HepG2 (cell line): ENCODE measurements at regions not wholly inside any gene's neighbourhood (a gene's known extent, or its start where the extent isn't known, plus 50 kb on each side); places are given as distances from the start of the nearest gene placed in this dataset.

Experiments
- AKNA ChIP-seq: sonication (generic); formaldehyde crosslinking; IDR thresholded peaks from 2 replicates; pipeline ENCODE4 v1.4.0; 2020; ENCODE audit warnings: missing genetic modification reagents, borderline replicate concordance
- ATM ChIP-seq: fragments of 450-650 bp; IDR thresholded peaks from 2 replicates; pipeline ENCODE4 v1.7.1; 2017; ENCODE audit warnings: mild to moderate bottlenecking, borderline replicate concordance
- ELK4 ChIP-seq: sonication (generic); formaldehyde crosslinking; IDR thresholded peaks from 2 replicates; pipeline ENCODE4 v1.9.0; 2021; ENCODE audit warnings: missing genetic modification reagents, borderline replicate concordance
- FOXA3 ChIP-seq: IDR thresholded peaks from 2 replicates; pipeline ENCODE4 v1.6.1; 2016; ENCODE audit warnings: missing genetic modification reagents, missing compliant biosample characterization
- FOXO1 ChIP-seq: sonication (generic); formaldehyde crosslinking; IDR thresholded peaks from 2 replicates; pipeline ENCODE4 v1.4.0; 2020; ENCODE audit warnings: missing genetic modification reagents
- GLMP ChIP-seq: sonication (generic); formaldehyde crosslinking; IDR thresholded peaks from 2 replicates; pipeline ENCODE4 v1.9.0; 2021; ENCODE audit warnings: missing genetic modification reagents, mild to moderate bottlenecking, borderline replicate concordance
- KAT7 ChIP-seq: IDR thresholded peaks from 2 replicates; pipeline ENCODE4 v1.6.1; 2018; ENCODE audit warnings: borderline replicate concordance, missing compliant biosample characterization
- NFIC ChIP-seq: IDR thresholded peaks from 2 replicates; pipeline ENCODE4 v1.6.1; 2012; ENCODE audit warnings: mild to moderate bottlenecking, low read length, inconsistent platforms
- RCOR2 ChIP-seq: IDR thresholded peaks from 2 replicates; pipeline ENCODE4 v1.6.1; 2016; ENCODE audit warnings: missing biosample characterization, missing genetic modification reagents
- RXRA ChIP-seq: sonication (generic); formaldehyde crosslinking; IDR thresholded peaks from 2 replicates; pipeline ENCODE4 v1.5.1; 2020; ENCODE audit warnings: missing genetic modification reagents
- SNAPC5 ChIP-seq: sonication (generic); formaldehyde crosslinking; IDR thresholded peaks from 2 replicates; pipeline ENCODE4 v1.8.1; 2023; ENCODE audit warnings: mild to moderate bottlenecking, missing genetic modification reagents, borderline replicate concordance
- THAP8 ChIP-seq: sonication (generic); formaldehyde crosslinking; IDR thresholded peaks from 2 replicates; pipeline ENCODE4 v1.5.1; 2020; ENCODE audit warnings: missing genetic modification reagents, mild to moderate bottlenecking, borderline replicate concordance
- ZBTB39 ChIP-seq: sonication (generic); formaldehyde crosslinking; IDR thresholded peaks from 2 replicates; pipeline ENCODE4 v1.5.0; 2020; ENCODE audit warnings: missing genetic modification reagents
- ZEB1 ChIP-seq: IDR thresholded peaks from 2 replicates; pipeline ENCODE4 v1.6.1; 2012; ENCODE audit warnings: mild to moderate bottlenecking, low read depth, inconsistent platforms; ENCODE audit not compliant: insufficient replicate concordance
- ZXDC ChIP-seq: sonication (generic); formaldehyde crosslinking; IDR thresholded peaks from 2 replicates; pipeline ENCODE4 v1.5.0; 2020; ENCODE audit warnings: mild to moderate bottlenecking, missing genetic modification reagents

GRCh38 chr13:33610438-33611120, 207.4 kb upstream of the RFC3 start (continued):
- TF ChIP-seq FOXO1 (peak; percentile 55), ELK4 (CRISPR knock-in tag) (no peak), FOXA3 (CRISPR knock-in tag) (peak; percentile 19; the same call in 1 of the 2 replicates), THAP8 (no peak), NFIC (peak; percentile 9; the same call in 1 of the 2 replicates), ZBTB39 (CRISPR knock-in tag) (0 out of 2 replicates have a peak, but pooled peaks have one; percentile 60), ZXDC (CRISPR knock-in tag) (no peak), KAT7 (CRISPR knock-in tag) (peak; percentile 64; the same call in 1 of the 2 replicates), ATM (no peak), SNAPC5 (peak; percentile 8; the same call in 1 of the 2 replicates), RCOR2 (CRISPR knock-in tag) (peak; percentile 32; the same call in 1 of the 2 replicates), RXRA (peak; percentile 97), ZEB1 (no peak), GLMP (CRISPR knock-in tag) (no peak), AKNA (CRISPR knock-in tag) (no peak; the same call in 1 of the 2 replicates)
